CD14-positive monocyte (primary cell): ENCODE measurements at regions not wholly inside any gene's neighbourhood (a gene's known extent, or its start where the extent isn't known, plus 50 kb on each side); places are given as distances from the start of the nearest gene placed in this dataset.

Source experiments
- DNase-seq, 3 donors: peaks; one replicate each; pipeline ENCODE4 v3.0.0-alpha.2; 2011 to 2022
- H2AFZ ChIP-seq: 2 replicates; pipeline ENCODE4 v1.6.0; 2012; ENCODE audit warnings: mild to moderate bottlenecking, low read depth, low read length, inconsistent platforms; ENCODE audit not compliant: insufficient read depth, poor library complexity, severe bottlenecking
- H3K27ac ChIP-seq, 2 donors: 1 replicate in 1 of 2; 2 replicates in 1 of 2; pipeline ENCODE4 v1.5.1; 2012 to 2013; ENCODE audit warnings: low read length in 2 of 2, control low read depth in 1 of 2, inconsistent platforms in 1 of 2, low read depth in 1 of 2, mild to moderate bottlenecking in 1 of 2
- H3K27me3 ChIP-seq, 2 donors: one replicate each; pipeline versions ENCODE4 v1.6.0 to v1.6.1; 2011 to 2013; ENCODE audit warnings: low read length in 2 of 2; ENCODE audit not compliant: control insufficient read depth in 2 of 2, insufficient read depth in 2 of 2
- H3K36me3 ChIP-seq, 2 donors: replicated peaks in 1 of 2; 1 replicate in 1 of 2; 2 replicates in 1 of 2; pipeline versions ENCODE4 v1.5.1 to v1.6.1; 2012 to 2013; ENCODE audit warnings: low read length in 2 of 2, control low read depth in 1 of 2, inconsistent platforms in 1 of 2, mild to moderate bottlenecking in 1 of 2; ENCODE audit not compliant: insufficient read depth in 2 of 2, control insufficient read depth in 1 of 2
- H3K4me1 ChIP-seq, 2 donors: 1 replicate in 1 of 2; 2 replicates in 1 of 2; pipeline versions ENCODE4 v1.5.1 to v1.6.1; 2012 to 2013; ENCODE audit warnings: low read length in 2 of 2, control low read depth in 1 of 2, inconsistent platforms in 1 of 2, mild to moderate bottlenecking in 1 of 2, moderate library complexity in 1 of 2; ENCODE audit not compliant: insufficient read depth in 2 of 2, control insufficient read depth in 1 of 2
- H3K4me2 ChIP-seq: replicated peaks from 2 replicates; pipeline ENCODE3; 2012; ENCODE audit warnings: low read length, moderate library complexity, mild to moderate bottlenecking; ENCODE audit not compliant: poor library complexity, severe bottlenecking; ENCODE audit errors: extremely low read depth
- H3K4me3 ChIP-seq, 3 experiments: fragments of 200-600 bp in 1 of 3; sonication (generic) in 1 of 3; replicated peaks in 1 of 3; 1 replicate in 2 of 3; 2 replicates in 1 of 3; pipeline ENCODE4 v1.5.1; 2011 to 2013; ENCODE audit warnings: low read length in 3 of 3, mild to moderate bottlenecking in 3 of 3, control low read depth in 2 of 3, low read depth in 2 of 3, inconsistent platforms in 1 of 3, moderate library complexity in 1 of 3
- H3K79me2 ChIP-seq: 2 replicates; pipeline ENCODE4 v1.6.0; 2012; ENCODE audit warnings: mild to moderate bottlenecking, control low read depth, inconsistent platforms, low read length, moderate library complexity; ENCODE audit not compliant: insufficient read depth
- H3K9ac ChIP-seq: 2 replicates; pipeline ENCODE4 v1.6.0; 2017; ENCODE audit warnings: low read length, mild to moderate bottlenecking; ENCODE audit not compliant: insufficient read depth, poor library complexity, severe bottlenecking
- H3K9me3 ChIP-seq, 2 donors: replicated peaks in 1 of 2; 1 replicate in 1 of 2; 2 replicates in 1 of 2; pipeline versions ENCODE4 v1.5.1 to v1.6.1; 2012 to 2013; ENCODE audit warnings: low read length in 2 of 2, control low read depth in 1 of 2; ENCODE audit not compliant: control insufficient read depth in 1 of 2, insufficient read depth in 1 of 2
- H4K20me1 ChIP-seq: 2 replicates; pipeline ENCODE4 v1.6.0; 2012; ENCODE audit warnings: mild to moderate bottlenecking, low read length, control low read depth, moderate library complexity; ENCODE audit not compliant: insufficient read depth
- H3K27ac Mint-ChIP-seq, 7 donors: one replicate each; pipeline ENCODE4 v1.8.0; 2020; ENCODE audit warnings: mild to moderate bottlenecking in 7 of 7, mixed read lengths in 7 of 7, moderate library complexity in 6 of 7, inconsistent platforms in 2 of 7
- H3K27me3 Mint-ChIP-seq, 3 donors: one replicate each; pipeline ENCODE4 v1.8.0; 2021 to 2022; ENCODE audit warnings: low read depth in 3 of 3, mild to moderate bottlenecking in 3 of 3, mixed read lengths in 3 of 3, moderate library complexity in 3 of 3, inconsistent platforms in 1 of 3
- H3K36me3 Mint-ChIP-seq, 2 donors: one replicate each; pipeline ENCODE4 v1.8.0; 2020; ENCODE audit warnings: mixed read lengths in 2 of 2, inconsistent platforms in 1 of 2, mild to moderate bottlenecking in 1 of 2
- H3K4me1 Mint-ChIP-seq: one replicate; pipeline ENCODE4 v1.8.0; 2020; ENCODE audit warnings: mild to moderate bottlenecking, mixed read lengths
- H3K4me3 Mint-ChIP-seq, 2 donors: one replicate each; pipeline ENCODE4 v1.8.0; 2020; ENCODE audit warnings: mild to moderate bottlenecking in 2 of 2, mixed read lengths in 2 of 2, moderate library complexity in 1 of 2
- H3K9me3 Mint-ChIP-seq, 7 donors: one replicate each; pipeline ENCODE4 v1.8.0; 2020 to 2022; ENCODE audit warnings: mixed read lengths in 7 of 7, mild to moderate bottlenecking in 6 of 7, moderate library complexity in 6 of 7, inconsistent platforms in 2 of 7
- CTCF ChIP-seq: fragments of 200-600 bp; IDR thresholded peaks from one replicate; pipeline ENCODE4 v1.8.0; 2022; ENCODE audit warnings: antibody characterized with exemption, mild to moderate bottlenecking
- WGBS: methylation state at CpG from one replicate; pipeline ENCODE4 v1.1.5; 2013; ENCODE audit warnings: missing lambda C conversion rate; ENCODE audit not compliant: insufficient coverage; 5-methylcytosine and 5-hydroxymethylcytosine counted together
- intact Hi-C, 2 donors: fragments of 100-400 bp; cut with micrococcal nuclease; formaldehyde crosslinking; loops; one replicate each; pipeline versions ENCODE4 v1.15.0 to v1.15.1; 2023

DNA sequence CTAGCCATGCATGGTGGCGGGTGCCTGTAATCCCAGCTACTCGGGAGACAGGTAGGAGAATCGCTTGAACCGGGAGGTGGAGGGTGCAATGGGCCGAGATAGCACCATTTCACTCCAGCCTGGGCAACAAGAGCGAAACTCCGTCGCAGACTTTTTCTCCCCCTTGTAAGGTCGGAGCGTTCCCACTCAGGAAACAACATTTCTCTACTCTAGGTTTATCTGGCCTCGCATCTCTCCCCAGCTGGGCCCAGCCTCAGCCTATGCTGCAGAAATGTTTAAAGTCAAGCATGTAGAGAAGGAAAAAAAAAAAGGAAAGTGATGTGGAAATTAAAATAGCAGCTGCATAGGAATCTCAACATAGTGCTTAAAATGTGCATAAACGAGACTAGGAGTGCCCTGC lies 172.3 kb downstream of the TRIM27 start:
- H3K79me2 ChIP-seq: no peaks in the 10 kb centered on the region
- no peak overlapping the region for H3K27ac Mint-ChIP-seq
- peaks cover 6 to 30% of the 10 kb centered on the region in 2 donors for H3K9me3 ChIP-seq
- H4K20me1 ChIP-seq: no peaks in the 10 kb centered on the region
- no peak for TF ChIP-seq CTCF
- H3K4me2 ChIP-seq: no peak overlapping the region
- H3K27me3 ChIP-seq: peaks cover 0 to 18% of the 10 kb centered on the region in 2 donors
- H3K4me3 Mint-ChIP-seq: no peak overlapping the region
- no peaks in the 10 kb centered on the region for H3K4me1 Mint-ChIP-seq
- H3K36me3 ChIP-seq: no peaks in the 10 kb centered on the region
- no peak overlapping the region for H3K9ac ChIP-seq
- no peaks in the 10 kb centered on the region for H3K4me1 ChIP-seq
- H3K27me3 Mint-ChIP-seq: peaks cover 27 to 44% (median 31%) of the 10 kb centered on the region in 3 donors
- DNase-seq: no peak
- no peaks in the 10 kb centered on the region for H3K36me3 Mint-ChIP-seq
- H3K4me3 ChIP-seq: no peak overlapping the region
- intact Hi-C loops: no loop called here
- no peak overlapping the region for H3K27ac ChIP-seq
- WGBS: 79% methylated on average over 6 of the region's 12 CpGs
- peaks cover 10 to 63% (median 47%) of the 10 kb centered on the region in 7 donors for H3K9me3 Mint-ChIP-seq
- no peak overlapping the region for H2AFZ ChIP-seq

DNA sequence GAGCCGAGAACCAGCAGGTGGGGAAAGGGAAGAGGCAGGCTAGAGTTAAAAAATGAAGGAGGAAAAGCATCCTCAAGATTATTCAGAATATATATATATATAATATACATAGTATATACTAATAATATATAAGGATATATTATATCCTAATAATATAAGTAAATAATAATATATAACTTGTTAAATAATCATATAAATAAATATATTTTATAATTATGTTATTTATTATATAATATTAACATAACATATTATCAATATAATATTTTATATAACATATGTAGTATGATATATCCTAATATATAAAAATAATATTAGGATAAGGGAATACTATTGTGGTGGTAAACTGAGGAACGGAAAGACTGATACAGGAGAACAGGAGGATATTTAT lies 171.8 kb downstream of the TRIM27 start:
- intact Hi-C loops: no loop called here
- Histone ChIP-seq H3K4me1 (no peaks in the 10 kb centered on the region), H3K36me3 (no peaks in the 10 kb centered on the region), H3K4me2 (no peak overlapping the region), H3K79me2 (no peaks in the 10 kb centered on the region), H3K9ac (no peak overlapping the region), H3K9me3 (peaks cover 6 to 30% of the 10 kb centered on the region in 2 donors), H3K4me3 (no peak overlapping the region), H3K27me3 (peaks cover 0 to 17% of the 10 kb centered on the region in 2 donors), H4K20me1 (no peaks in the 10 kb centered on the region), H3K27ac (no peak overlapping the region), H2AFZ (no peak overlapping the region)
- H3K9me3 Mint-ChIP-seq: peaks cover 10 to 62% (median 48%) of the 10 kb centered on the region in 7 donors
- H3K4me1 Mint-ChIP-seq: no peaks in the 10 kb centered on the region
- H3K27me3 Mint-ChIP-seq: peaks cover 25 to 42% (median 28%) of the 10 kb centered on the region in 3 donors
- 83% methylated on average over 1 of the region's 2 CpGs for WGBS
- DNase-seq: no peak
- H3K4me3 Mint-ChIP-seq: no peak overlapping the region
- no peak for TF ChIP-seq CTCF
- H3K36me3 Mint-ChIP-seq: no peaks in the 10 kb centered on the region
- no peak overlapping the region for H3K27ac Mint-ChIP-seq
